Left hindlimb (tissue), 1 donor: ENCODE measurements at regions not wholly inside any gene's neighbourhood (a gene's known extent, or its start where the extent isn't known, plus 50 kb on each side); places are given as distances from the start of the nearest gene placed in this dataset.

Source experiments
- DNase-seq: peaks from one replicate; pipeline ENCODE4 v3.0.0-alpha.2; 2018

DNA sequence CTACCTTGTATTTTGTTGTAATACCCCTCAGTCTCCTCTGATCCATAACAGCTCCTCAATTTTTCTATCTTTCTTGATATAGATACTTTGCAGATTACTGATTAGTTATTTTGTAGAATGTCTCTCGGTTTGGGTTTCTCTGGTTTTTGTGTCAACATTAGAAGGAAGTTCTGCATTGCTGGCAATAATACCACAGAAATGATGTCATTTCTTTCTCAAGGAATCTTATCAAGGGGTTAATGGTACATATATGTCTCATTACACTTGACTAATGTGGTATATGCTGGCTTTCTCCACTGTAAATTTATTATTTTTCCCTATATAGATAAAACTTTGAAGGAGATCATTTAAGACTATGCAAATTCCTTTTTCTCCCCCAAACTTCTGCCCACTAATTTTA, 183.6 kb upstream of the DKK2 start:
- DNase-seq, result no peak

DNA sequence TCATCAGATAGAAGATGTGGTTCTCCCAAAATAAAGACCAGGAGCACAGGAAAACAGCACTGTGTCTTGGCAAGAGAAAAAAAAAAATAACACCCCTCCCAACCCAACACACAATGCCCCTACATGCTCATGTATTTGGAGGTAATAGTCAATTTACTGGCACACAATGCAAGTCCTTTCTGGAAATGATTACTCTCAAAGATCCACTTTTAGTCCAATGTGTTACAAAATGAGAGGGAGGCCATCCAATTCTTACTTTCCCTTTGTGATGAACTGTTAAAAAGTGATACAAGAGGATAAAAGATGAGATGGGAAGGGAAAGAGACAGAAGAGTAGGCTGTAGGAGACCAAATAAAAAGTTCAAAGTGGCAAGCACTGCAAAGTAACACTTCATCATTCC, 180.3 kb upstream of the DKK2 start:
- no peak for DNase-seq

- no peak for DNase-seq
Measured at GRCh38 chr4:107215222-107215621, 179.1 kb upstream of the DKK2 start.

DNA sequence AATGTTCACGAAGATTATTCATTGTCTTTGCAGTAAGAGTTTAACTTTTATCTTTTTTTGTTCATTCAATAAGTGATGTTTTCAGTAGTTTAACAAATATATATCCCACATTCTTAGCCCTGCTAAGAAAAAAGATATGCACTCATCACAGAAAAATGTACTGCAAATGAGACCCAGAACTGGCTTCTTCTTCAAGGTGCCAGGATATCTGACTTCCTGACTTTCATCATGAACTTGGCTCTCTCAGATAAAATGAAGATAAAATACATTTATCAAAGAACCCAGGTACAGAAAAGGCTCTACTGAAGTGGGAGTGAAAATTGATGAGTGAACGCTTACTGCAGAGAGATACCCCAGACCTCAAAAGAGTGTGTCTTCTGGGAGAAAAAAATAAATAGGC, 177.8 kb upstream of the DKK2 start:
- no peak for DNase-seq

GRCh38 chr4:107213410-107213809, 177.3 kb upstream of the DKK2 start:
- DNase-seq, result no peak

- DNase-seq, result no peak
Measured at GRCh38 chr4:107212565-107212964, 176.5 kb upstream of the DKK2 start.

- DNase-seq, result peak; percentile 33
Measured at GRCh38 chr4:107210450-107211239, 174.5 kb upstream of the DKK2 start.

GRCh38 chr4:107203733-107204132, 167.6 kb upstream of the DKK2 start:
- no peak for DNase-seq

DNA sequence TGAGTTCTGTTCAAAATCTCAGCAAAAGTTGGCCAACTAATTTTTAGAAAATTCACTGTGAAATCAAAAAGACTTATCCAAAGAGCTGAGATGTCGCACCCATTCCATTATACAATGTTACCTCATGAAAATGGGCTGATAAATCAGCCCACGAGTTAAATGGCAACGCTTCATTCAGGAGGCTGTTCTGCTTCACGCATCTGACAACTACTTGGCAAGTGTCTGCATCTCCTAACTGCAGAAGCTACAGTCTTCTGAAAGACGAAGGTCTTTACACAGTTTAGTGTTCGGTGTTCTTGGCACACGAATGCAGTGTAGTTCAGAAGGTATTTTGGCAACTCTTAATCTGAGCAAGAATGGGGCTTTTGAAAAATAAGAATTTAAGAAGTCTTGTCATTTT, 166.6 kb upstream of the DKK2 start:
- no peak for DNase-seq

GRCh38 chr4:107197121-107197520, 161.0 kb upstream of the DKK2 start:
- no peak for DNase-seq

DNA sequence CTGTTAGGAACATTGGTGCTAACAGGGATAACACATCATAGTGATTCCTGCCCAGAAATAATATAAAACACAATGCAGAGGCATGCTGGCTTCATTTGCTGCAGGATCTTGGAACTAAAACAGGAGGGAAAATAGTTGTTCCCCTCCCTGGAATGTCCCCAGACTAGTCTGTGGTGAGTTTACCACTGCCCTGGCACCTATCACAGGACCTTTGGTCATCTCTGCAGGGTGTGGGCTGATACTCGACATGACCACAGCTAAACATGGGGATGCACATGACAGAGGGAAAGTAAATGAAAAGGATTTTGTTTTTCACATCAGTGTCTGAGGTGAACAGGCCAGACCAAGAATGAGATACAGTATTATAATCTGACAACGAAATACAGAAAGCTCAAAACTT, 160.2 kb upstream of the DKK2 start:
- no peak for DNase-seq

DNA sequence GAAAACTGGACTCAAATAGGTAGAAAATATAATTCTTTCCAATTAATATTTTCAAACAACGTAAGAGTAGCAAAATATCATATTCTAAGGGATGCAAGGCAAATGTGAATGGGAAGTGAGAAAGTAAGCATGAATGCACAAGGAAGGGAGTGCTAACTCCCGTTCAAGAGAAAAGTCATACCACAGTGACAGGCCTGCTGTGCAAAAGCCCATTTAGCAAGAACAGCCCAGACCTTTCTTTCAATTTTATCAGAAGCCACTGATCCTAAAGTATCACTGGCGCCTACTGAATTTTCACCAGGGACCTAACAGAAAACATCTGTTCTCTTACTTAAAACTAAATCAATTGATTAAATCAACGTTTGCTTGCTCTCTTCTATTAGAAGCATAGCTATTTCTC, 157.9 kb upstream of the DKK2 start:
- DNase-seq, result no peak

DNA sequence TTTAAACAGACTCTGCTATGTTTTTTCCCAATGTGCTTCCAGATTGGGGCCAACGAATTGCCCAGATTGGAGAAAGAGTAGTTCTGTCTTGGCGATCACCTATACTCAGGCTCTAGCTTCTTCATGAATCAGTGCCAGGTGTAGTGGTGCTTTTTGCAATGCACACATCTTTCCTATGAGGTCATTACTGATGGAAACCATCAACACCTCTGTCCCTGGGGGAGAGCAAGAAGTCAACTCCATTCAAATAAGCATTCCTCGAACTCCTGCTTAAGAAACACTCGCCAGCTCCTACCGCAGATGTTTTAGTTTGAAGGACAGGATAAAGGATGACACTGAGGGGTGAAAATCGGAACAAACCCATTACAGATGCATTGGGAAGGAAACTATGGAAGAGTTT, 156.5 kb upstream of the DKK2 start:
- DNase-seq, result no peak

GRCh38 chr4:107187091-107187490, 151.0 kb upstream of the DKK2 start:
- DNase-seq, result no peak

- DNase-seq, result no peak
Measured at GRCh38 chr4:107183155-107183774, 147.2 kb upstream of the DKK2 start.

GRCh38 chr4:107182347-107182746, 146.2 kb upstream of the DKK2 start:
- no peak for DNase-seq

DNA sequence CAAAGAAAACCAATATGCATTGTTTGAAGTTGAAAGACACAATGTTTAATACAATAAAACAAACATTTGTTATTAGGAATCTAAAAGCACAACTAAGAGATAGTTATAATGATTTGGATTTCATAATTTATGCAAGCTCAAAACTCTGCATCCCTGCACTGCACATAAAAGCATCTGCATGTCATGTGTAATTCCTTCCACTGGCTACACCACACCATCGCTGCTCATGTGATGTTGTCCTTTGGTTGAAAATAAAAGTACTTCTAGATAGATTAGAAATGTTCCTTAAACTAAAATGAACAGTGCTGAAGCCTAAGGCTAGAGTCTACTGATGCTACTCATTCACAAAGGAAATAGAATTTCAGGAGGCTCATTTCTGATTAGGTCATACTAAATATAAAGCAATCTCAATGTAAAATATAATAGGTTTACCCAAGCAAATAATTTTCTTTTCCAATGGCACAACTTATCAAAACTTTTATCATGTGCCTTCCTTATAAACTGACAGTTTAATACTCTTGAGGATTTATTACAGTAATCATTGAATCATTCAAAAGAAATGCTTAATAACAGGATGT, 130.8 kb upstream of the DKK2 start:
- DNase-seq, result no peak

DNA sequence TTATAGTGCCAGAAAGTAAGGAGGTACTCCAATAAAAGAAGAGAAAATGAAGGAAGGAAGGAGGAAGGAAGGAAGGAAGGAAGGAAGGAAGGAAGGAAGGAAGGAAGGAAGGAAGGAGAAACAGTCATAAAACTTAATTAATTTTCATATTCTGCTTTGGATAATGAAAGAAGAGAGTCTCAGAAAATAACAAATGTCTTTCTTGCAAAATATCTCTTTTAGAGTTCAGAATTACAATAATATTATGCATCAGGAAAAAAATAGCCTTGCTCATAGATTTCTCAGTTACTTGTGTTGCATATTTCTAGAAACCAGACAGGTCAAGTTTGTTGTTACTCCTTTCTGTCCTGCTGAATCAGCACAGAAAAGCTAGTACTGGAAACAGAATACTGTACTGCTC, 130.1 kb upstream of the DKK2 start:
- DNase-seq, result no peak

DNA sequence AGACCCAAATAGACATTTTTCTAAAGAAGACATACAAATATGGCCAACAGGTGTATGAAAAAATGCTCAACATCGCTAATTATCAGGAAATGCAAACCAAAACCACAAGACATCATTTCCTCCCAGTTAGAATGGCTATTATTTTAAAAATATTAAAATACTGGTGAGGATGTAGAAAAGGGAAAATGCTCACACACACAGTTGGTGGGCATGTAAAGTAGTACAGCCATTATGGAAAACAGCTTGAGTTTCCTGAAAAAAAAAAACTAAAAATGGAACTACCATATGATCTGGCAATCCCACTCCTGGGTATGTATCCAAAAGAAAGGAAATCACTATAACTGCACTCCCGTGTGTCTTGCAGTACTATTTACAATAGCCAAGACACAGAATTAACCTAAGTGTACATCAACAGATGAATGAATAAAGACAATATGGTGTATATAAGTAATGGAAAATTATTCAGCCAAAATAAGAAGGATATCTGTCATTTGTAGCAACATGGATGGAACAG, 128.9 kb upstream of the DKK2 start:
- DNase-seq, result no peak

GRCh38 chr4:107156443-107156842, 120.3 kb upstream of the DKK2 start:
- DNase-seq, result no peak

DNA sequence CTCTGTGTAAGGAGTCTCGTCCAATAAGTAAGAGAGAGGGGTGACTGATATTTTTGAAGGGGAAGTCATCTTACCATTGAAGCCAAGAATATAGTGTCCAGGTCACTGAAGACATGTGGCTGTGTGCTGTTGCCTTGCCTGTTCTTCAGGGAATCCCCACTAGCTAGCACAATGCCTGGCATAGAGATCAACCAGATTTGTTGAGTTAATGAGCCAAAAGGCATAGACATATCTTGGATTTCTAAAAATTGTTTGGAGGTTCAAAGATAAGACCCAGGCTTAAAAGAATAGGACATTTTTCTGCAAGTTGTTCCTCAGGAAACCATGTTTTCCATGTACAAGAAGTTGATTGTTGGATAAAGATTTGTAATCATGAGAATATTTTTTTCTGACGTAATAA, 119.3 kb upstream of the DKK2 start:
- no peak for DNase-seq

DNA sequence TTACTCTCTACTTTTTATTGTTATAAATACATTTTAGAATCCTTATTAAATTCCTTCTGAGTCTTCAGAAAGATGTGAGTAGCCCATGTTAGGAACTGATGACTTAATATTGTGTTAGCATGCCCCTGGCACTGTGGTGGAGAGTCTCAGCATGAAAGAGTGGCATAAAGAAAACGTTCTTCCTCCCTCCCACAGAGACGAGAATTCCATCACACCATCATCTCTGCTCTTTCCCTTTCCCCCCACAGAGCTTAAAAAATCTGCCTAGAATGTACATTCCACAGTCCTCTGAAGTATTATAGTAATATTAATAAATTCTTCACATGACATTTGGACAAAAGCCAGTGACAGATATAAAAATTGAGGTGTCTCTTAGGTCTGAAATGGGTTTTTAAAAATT, 117.8 kb upstream of the DKK2 start:
- no peak for DNase-seq

DNA sequence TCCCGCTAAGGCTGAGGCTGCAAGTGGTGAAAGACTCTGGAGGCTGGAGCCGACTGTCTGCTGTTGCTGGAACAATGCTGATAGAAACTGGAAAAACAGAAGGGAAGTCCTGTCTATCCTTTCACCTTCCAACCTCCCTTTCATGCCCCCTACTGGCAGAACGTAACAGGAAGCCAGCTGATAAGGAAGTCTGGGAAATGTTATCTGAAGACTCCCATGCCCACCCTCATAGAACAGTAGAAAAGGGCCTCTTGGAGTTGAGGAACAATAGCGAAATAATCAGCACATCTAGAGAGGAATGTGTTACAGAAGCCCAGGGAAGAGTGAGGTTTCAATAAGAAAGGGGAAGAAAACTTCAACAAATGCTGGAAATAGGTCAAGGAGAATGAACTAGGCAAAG, 117.1 kb upstream of the DKK2 start:
- no peak for DNase-seq

GRCh38 chr4:107151173-107151572, 115.1 kb upstream of the DKK2 start:
- no peak for DNase-seq
